Activated gamma-delta T cell treated with Interleukin-2 at 50 U/mL for 16 hours (primary cell): ENCODE measurements at regions not wholly inside any gene's neighbourhood (a gene's known extent, or its start where the extent isn't known, plus 50 kb on each side); places are given as distances from the start of the nearest gene placed in this dataset.
A peak's percentile ranks its signal among the peaks of the same experiment; 100 is the strongest.

Experiments
- DNase-seq: peaks from one replicate; pipeline ENCODE4 v3.0.0-alpha.2; 2020

DNA sequence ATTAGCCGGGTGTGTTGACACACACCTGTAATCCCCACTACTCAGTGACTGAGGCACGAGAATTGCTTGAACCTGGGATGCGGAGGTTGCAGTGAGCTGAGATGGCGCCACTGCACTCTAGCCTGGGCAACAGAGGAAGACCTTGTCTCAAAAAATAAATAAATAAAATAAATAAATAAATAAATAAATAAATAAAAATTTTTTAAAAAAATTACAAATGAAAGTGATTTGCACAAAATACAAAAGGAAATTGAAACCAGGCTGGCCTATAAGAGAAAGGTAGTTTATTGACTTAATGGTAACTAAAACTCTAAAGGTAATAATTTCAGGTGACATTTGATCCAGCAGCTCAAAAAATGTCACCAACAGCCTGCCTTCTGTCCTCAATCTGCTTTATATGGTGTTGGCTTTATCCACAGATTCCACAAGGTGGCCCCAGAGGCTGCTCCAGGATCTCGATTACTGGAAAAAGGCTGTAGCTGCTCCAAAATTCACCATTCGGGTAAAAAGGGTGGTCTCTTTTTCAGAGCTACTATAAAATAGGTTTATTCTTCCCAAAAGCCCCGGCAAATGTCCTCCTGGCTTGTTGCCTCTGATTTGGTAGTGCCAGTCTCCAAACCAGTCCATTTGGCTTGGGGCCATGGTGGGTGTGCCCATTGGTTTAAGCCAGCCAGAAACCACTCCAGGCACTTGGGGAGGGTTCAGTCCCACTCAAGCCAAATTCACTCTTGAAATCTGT lies 61.4 kb upstream of the TRIM2 start:
- DNase-seq = peak; percentile 24

DNA sequence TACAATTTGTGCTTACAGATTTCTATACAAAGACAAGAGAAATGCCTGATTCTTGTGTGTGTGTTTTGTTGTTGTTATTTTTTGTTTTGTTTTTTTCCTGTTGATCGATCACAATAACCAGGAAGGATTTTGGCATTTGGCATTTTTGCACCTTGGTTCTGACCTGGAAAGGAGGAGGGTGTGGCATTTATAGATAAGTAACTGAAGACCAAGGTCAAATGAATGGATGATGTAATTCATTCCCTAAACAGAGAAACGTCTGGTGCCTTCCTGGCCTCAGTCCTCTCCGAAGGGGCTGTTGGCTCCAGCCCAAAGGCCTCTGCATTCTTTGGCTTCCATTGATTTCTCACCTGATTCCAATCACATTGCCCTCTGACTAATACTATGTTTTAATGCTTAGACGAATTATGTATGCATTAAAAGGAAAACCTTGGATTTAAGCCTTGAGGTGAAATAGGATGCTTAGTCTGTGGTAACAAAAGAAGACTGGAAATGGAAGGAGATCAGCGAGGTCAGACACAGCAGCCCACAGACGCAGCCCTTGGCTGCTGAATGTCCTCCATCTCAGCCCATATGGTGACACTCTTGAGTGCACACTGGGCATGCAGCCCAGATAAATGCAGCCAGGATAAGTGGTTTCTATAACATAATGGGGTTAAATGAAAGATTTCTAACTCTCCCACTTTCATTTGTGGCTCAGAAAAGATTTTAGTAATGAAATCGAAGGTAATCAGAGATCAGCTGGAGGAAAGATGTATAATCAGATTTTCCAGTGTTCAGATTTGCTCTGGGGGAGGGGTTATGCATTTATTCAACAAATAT lies 60.5 kb upstream of the TRIM2 start:
- no peak for DNase-seq

DNA sequence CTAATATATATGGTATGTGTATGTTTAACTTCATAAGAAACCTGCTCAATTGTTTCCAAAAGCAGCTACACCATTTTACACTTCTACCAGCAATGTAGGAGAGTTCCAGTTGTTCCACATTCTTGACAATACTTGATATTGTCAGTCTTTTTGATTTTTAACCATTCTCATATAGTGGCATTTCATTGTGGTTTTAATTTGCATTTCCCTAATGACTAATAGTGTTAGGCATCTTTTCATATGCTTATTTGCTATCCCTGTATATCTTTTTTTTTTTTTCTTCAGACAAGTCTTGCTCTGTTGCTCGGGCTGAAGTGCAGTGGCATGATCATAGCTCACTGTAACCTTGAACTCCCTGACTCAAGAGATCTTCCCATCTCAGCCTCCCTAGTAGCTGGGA lies 58.2 kb upstream of the TRIM2 start:
- DNase-seq = no peak

DNA sequence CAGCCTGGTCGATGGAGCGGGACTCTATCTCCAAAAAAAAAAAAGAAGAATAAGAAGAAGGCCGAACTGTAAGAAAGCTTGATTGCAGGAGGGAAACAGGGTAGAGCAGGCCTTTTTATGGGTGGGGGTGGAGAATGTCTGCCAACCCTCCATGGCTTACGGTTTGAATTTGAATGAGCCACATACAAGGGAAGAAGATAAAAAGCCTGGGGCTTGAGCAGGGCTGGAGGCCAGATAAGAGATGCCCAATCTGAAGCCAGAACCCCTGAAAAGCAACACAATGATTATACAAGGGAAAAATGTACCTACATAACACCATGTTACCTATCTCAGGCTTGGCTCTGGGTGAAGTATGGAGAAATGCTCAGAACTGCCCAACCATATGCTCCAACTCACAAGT lies 57.3 kb upstream of the TRIM2 start:
- DNase-seq = no peak

DNA sequence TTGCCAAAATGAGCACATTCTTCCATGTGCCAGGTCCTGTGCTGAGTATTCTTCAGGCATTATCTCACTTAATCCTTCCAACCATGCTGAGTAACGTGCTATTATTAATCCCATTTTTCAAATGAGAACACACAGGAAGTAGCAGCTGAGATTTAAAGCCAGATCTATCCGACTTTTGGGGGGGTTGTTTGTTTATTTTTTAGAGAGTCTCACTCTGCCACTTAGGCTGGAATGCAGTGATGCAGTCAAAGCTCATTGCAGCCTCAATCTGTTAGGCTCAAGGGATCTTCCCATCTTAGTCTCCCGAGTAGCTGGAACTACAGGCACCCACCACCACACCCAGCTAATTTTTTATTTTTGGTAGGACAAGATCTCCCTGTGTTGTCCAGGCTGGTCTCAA lies 55.5 kb upstream of the TRIM2 start:
- no peak for DNase-seq

DNA sequence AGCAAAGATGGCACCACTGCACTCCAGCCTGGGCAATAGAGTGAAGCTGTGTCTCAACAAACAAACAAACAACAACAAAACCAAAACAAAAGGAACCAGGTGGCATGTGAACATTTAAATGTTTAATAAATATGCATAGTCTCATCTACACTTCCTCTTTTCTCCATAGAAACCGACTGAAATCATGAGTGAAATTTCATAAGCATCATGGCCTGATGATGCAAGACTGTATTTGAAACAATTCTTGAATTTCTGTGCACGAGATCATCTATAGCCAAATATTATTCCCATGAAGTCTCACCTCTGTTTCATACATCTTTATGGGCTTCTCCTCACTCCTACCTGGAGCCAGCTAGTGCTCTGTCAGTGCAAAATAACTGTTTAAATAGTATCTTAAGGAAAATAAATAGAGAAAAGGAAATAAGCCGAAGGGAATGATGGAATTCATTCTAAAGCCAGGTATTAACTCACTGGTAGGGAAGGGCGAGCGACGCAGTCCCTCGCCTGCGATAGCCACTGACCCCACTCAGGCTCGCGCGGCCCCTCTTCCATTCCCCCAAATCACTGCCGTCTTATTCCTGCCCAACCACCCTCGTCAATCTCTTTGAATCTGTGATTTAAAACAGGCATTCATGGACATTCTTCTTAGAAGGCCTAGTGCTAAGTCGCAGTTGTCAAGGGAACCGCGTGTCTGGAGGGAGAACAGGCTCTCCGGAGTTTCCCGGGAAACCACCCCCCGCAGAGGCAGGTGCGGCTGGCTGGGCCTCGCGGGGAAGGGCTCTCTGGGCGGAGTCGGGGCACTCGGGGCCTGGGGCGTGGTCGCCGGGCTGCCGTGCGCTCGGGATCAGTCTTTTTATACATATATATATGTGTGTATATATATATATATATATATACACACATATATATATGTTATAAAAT lies 52.4 kb upstream of the TRIM2 start:
- DNase-seq = no peak

DNA sequence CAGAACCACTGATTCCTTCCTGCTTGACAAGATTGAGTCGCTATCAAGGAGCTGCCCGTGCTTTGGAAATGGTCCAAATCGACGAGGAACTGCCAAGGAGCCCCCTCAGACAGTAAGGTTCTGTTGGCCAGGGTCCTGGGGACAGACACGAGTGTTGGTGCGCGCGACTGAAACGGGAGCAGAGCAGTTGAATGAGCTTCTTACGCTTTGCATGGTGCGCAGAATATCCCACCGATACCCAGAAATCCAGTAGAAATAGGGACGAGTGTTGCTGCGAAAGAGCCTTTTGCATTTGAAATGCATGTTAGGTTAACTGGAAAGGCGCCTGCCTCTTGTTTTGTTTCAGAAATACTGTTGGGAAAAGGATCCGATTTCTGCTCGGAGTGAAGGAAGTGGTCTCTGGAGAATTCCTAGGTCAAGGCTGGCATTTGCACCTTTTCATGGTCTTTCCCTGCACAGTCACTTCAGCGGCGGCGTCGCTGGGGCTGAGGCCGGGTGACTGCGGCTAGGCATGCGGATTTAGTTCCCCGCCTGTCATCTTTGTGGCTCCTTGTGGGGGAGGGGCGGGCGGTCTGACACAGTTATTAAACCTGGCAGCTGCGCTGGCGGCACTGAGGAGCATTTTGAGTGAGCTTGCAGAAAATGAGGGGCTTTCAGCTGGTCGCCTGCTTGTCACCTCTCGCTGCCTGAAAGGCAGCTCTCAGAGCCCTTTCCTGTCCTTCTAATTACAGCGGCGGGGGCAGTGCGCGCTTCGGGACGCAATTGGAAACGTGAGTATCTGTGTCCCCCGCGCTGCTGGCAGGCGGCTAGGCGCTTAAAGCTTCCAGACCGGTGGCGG lies 51.5 kb upstream of the TRIM2 start:
- peak; percentile 34 for DNase-seq

DNA sequence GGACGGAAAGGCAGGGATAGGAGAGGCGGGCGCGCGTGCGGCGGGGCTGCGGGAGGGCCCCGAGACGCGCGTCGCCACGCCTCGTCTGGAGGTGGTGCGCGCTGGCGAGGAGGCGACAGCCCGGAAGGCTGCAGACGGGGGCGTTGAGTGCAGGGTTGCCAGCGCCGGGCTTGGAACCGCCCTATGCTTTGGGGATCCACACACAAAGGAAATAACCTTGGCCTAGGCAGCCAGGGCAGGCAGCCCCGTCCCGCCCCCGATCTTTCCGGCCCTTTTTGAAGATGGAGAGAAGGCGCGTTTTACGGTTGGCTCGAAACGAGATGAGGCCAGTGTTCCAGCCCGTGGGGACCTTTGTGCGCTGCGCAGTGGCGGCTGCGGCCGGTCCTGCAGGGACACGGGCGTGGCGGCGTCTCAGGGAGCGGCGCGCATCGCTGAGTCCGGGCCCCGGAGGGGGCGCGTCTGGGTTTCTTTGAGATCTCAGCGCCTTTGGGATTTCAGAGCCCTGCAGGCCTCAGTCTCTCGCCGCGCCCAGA lies 50.8 kb upstream of the TRIM2 start:
- peak; percentile 49 for DNase-seq

DNA sequence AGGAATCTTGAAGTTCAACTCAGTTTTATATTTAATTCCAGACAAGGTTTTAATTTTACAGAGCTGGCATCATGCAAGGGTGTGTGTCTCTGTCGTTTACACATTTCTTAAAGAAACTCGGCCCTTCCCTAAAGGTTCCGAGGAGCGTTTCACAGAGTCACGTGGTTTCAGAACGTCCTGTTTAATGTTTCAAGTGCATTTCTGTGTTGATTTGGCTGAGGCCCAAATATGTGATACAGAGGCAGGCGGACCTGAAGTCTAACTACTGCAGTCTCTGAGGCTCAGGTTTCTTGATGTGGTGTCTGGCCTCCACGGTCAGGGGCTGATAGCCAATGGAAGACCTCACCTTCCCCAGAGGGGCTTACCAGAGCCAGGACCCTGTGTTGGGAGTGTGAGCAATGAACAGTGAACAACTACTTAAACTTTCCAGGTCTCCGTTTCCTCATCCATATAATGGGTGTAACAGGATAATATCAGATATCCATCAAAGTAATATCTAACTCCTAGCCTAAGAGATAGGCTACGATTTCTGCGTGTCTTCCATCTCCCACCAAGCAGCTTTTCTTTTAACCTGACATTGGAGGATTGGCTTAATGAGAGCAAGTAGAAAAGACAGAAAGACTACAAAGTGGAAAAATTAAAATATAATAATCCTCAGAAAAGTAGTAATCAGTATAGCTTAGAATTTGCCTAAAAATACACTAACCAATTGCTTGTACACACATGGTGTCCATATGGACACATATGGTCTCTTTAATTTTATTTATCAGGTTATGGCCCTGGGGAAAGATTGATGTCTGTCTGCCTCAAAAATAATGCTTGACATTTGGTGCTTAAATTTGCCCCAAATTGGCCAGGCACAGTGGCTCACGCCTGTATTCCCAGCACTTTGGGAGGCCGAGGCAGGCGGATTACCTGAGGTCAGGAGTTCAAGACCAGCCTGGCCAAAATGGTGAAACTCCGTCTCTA lies 50.0 kb upstream of the TRIM2 start:
- DNase-seq = no peak
